Activated CD4-positive, alpha-beta T cell treated with anti-CD3 and anti-CD28 coated beads, Interleukin-2, amount 10 ng/mL, durations not matched to agents 24 days and 14 days (primary cell): ENCODE measurements at regions not wholly inside any gene's neighbourhood (a gene's known extent, or its start where the extent isn't known, plus 50 kb on each side); places are given as distances from the start of the nearest gene placed in this dataset.

ENCODE experiments used
- DNase-seq: peaks from one replicate; pipeline ENCODE4 v3.0.0; 2022
- H3K27ac Mint-ChIP-seq: one replicate; pipeline ENCODE4 v1.8.0; 2022; ENCODE audit warnings: mild to moderate bottlenecking, mixed read lengths
- H3K27me3 Mint-ChIP-seq: one replicate; pipeline ENCODE4 v1.8.0; 2022; ENCODE audit warnings: mixed read lengths
- H3K36me3 Mint-ChIP-seq: one replicate; pipeline ENCODE4 v1.8.0; 2022; ENCODE audit warnings: low read depth, mild to moderate bottlenecking, mixed read lengths
- H3K4me1 Mint-ChIP-seq: one replicate; pipeline ENCODE4 v1.8.0; 2021; ENCODE audit warnings: mixed read lengths
- H3K4me3 Mint-ChIP-seq: one replicate; pipeline ENCODE4 v1.8.0; 2022; ENCODE audit warnings: mild to moderate bottlenecking, moderate library complexity, mixed read lengths
- H3K9me3 Mint-ChIP-seq: one replicate; pipeline ENCODE4 v1.8.0; 2021; ENCODE audit warnings: mixed read lengths
- intact Hi-C: fragments of 100-400 bp; cut with micrococcal nuclease; formaldehyde crosslinking; loops from one replicate; pipeline ENCODE4 v1.15.1; 2023

DNA sequence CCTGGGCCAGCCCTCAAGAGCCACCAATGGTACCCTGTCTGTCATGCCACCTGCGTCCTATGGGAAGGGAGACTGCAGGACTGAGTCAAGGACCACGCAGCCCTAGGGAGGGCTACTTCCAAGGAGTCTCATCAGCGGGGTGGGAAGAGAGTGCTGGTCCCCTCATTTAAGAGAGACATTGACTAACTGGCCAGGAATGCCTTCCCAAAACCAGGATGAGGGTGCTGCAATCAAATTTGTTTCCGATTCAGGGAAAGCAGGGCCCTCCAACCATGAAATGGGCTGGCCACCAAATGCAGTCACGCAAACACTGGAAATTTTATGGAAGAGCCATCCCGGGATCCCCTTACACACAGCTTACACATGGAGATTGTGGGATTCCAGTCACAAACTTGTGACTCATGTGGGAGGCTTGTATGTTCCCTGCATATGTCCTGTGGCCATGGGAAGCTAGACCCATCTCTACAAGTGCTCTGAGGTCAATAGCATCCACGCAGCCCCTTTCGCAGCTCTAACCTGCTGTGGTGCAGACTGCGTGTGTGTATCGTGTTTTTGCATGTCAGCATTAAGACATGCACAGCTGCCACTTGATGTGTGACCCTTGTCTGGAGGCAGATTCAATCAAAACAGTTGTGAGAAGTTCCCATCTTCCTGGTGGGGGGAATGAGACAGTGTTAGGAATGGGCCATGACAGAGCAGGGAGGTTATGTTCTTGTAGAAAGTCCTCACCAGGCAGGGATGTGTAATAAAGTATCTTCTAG, 53.0 kb upstream of the CST7 start:
- Mint-ChIP-seq H3K9me3 (peaks cover 3% of the 10 kb centered on the region), H3K4me3 (no peak overlapping the region), H3K36me3 (no peaks in the 10 kb centered on the region), H3K4me1 (no peaks in the 10 kb centered on the region), H3K27me3 (no peaks in the 10 kb centered on the region), H3K27ac (no peak overlapping the region)
- no peak for DNase-seq
- intact Hi-C loops: no loop called here

- no peaks in the 10 kb centered on the region for H3K27me3 Mint-ChIP-seq
- no peak overlapping the region for H3K4me3 Mint-ChIP-seq
- intact Hi-C loops: no loop called here
- no peaks in the 10 kb centered on the region for H3K4me1 Mint-ChIP-seq
- no peak for DNase-seq
- H3K9me3 Mint-ChIP-seq: peaks cover 3% of the 10 kb centered on the region
- H3K36me3 Mint-ChIP-seq: no peaks in the 10 kb centered on the region
- H3K27ac Mint-ChIP-seq: no peak overlapping the region
These were observed 52.1 kb upstream of the CST7 start for GRCh38 chr20:24896984-24897383.

DNA sequence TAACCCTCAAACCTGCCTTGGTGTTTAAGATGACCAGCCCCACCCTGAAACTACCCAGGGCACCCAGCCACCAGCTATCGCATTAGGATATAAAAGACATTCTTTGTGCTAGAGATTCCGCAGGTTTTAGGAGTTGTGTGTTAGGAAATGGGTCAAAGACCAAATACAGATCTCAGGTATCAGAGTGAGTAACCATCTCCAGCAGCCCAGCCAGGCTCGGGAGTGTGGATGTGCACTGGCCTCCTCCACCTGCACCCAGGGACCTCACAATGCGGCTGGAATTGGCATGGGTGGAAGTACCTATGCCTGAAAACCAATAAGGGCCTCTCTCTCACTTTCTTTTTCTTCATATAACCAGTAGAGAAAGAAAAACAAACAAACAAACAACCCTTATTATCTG, 51.1 kb upstream of the CST7 start:
- H3K4me3 Mint-ChIP-seq: no peak overlapping the region
- intact Hi-C loops: no loop called here
- no peaks in the 10 kb centered on the region for H3K36me3 Mint-ChIP-seq
- H3K9me3 Mint-ChIP-seq: peaks cover 3% of the 10 kb centered on the region
- DNase-seq: no peak
- H3K27ac Mint-ChIP-seq: no peak overlapping the region
- no peaks in the 10 kb centered on the region for H3K4me1 Mint-ChIP-seq
- H3K27me3 Mint-ChIP-seq: no peaks in the 10 kb centered on the region

DNA sequence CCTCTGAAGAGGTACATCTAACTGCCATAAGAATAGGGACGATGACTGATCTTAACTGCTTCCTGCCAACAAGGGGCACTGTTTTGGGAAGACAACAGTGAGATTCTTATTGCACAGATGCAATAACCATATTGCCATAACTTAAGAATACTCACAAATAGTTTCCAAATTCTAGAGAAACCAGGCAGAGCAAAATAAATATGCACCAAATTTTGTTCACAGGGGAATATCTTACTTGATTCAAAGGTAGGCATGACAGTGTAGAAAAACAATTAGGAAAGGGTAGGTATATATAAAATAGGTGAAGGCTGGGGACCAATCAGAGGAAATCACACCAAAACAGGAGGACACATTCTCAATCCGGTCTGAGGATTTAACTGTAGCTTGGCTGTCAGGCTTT, 49.9 kb upstream of the CST7 start:
- Mint-ChIP-seq H3K9me3 (peaks cover 3% of the 10 kb centered on the region), H3K27me3 (no peaks in the 10 kb centered on the region), H3K36me3 (no peaks in the 10 kb centered on the region), H3K4me1 (no peaks in the 10 kb centered on the region), H3K27ac (no peak overlapping the region), H3K4me3 (no peak overlapping the region)
- intact Hi-C loops: no loop called here
- DNase-seq: no peak
